HG02642 (cell line): ENCODE measurements at regions not wholly inside any gene's neighbourhood (a gene's known extent, or its start where the extent isn't known, plus 50 kb on each side); places are given as distances from the start of the nearest gene placed in this dataset.
"Not testable (repeated sequence)": the region's sequence is repeated elsewhere in the genome, so short reads cannot be mapped to it uniquely, and the experiment has no call there.

Experiments used
- ATAC-seq: cut with Tn5 transposase; IDR thresholded peaks from one replicate; pipeline ENCODE4 v1.9.1; 2021; ENCODE audit warnings: mild to moderate bottlenecking; ENCODE audit not compliant: unreplicated experiment, poor library complexity

GRCh38 chr21:32100423-32100822 lies 178.4 kb downstream of the MIS18A start:
- no peak for ATAC-seq

GRCh38 chr21:32099812-32100416 lies 178.9 kb downstream of the MIS18A start:
- no peak for ATAC-seq

- ATAC-seq: no peak
Measured at GRCh38 chr21:32096411-32096810, 182.4 kb downstream of the MIS18A start.

GRCh38 chr21:32094804-32095203 lies 184.0 kb downstream of the MIS18A start:
- no peak for ATAC-seq

GRCh38 chr21:32093646-32094462 lies 185.0 kb downstream of the MIS18A start:
- ATAC-seq: no peak

- no peak for ATAC-seq
Measured at GRCh38 chr21:32090956-32091355, 187.9 kb downstream of the MIS18A start.

GRCh38 chr21:32089766-32090165 lies 189.1 kb downstream of the MIS18A start:
- no peak for ATAC-seq

GRCh38 chr21:32088471-32088870 lies 190.4 kb downstream of the MIS18A start:
- ATAC-seq: no peak

- no peak for ATAC-seq
Measured at GRCh38 chr21:32087447-32087846, 191.4 kb downstream of the MIS18A start.

GRCh38 chr21:32083197-32083596 lies 195.7 kb downstream of the MIS18A start:
- ATAC-seq: no peak

- ATAC-seq: no peak
Measured at GRCh38 chr21:32082466-32082865, 196.4 kb downstream of the MIS18A start.

- no peak for ATAC-seq
Measured at GRCh38 chr21:32073593-32073992, 200.8 kb downstream of the HUNK start.

- no peak for ATAC-seq
Measured at GRCh38 chr21:32073190-32073589, 200.4 kb downstream of the HUNK start.

GRCh38 chr21:32071620-32072019 lies 198.8 kb downstream of the HUNK start:
- ATAC-seq: not testable (repeated sequence)

GRCh38 chr21:32070676-32071330 lies 198.0 kb downstream of the HUNK start:
- no peak for ATAC-seq

- ATAC-seq: no peak
Measured at GRCh38 chr21:32070126-32070525, 197.3 kb downstream of the HUNK start.

- no peak for ATAC-seq
Measured at GRCh38 chr21:32065654-32066053, 192.8 kb downstream of the HUNK start.

GRCh38 chr21:32064281-32064910 lies 191.6 kb downstream of the HUNK start:
- ATAC-seq: no peak

GRCh38 chr21:32062591-32063227 lies 189.9 kb downstream of the HUNK start:
- no peak for ATAC-seq

GRCh38 chr21:32061729-32062128 lies 188.9 kb downstream of the HUNK start:
- ATAC-seq: no peak
